ENCODE measurements at regions not wholly inside any gene's neighbourhood (a gene's known extent, or its start where the extent isn't known, plus 50 kb on each side); places are given as distances from the start of the nearest gene placed in this dataset.

- Mint-ChIP-seq H3K4me1 (peaks cover 16% of the 10 kb centered on the region), H3K4me3 (no peak overlapping the region), H3K9me3 (no peaks in the 10 kb centered on the region), H3K27ac (no peak overlapping the region), H3K36me3 (ENCODE audit: low read depth) (no peaks in the 10 kb centered on the region), H3K27me3 (peaks cover 36% of the 10 kb centered on the region)
- ChIA-PET CTCF (interaction anchor here (1.6 kb wide), 1 partner anchor 84 kb away, joined by 3 read pairs; no protein-coding TSS in a partner anchor), POLR2A (no interaction called here)
- no peak for DNase-seq
Observed at GRCh38 chr15:88707771-88708654, 69.2 kb downstream of the ISG20 start.

- Mint-ChIP-seq H3K9me3 (no peaks in the 10 kb centered on the region), H3K4me1 (peaks cover 16% of the 10 kb centered on the region), H3K27ac (no peak overlapping the region), H3K27me3 (peaks cover 33% of the 10 kb centered on the region), H3K4me3 (no peak overlapping the region), H3K36me3 (ENCODE audit: low read depth) (no peaks in the 10 kb centered on the region)
- ChIA-PET POLR2A (no interaction called here), CTCF (interaction anchor here (1.6 kb wide), 1 partner anchor 84 kb away, joined by 3 read pairs; no protein-coding TSS in a partner anchor)
- DNase-seq, result no peak
Observed at GRCh38 chr15:88708655-88709054, 69.8 kb downstream of the ISG20 start.

DNA sequence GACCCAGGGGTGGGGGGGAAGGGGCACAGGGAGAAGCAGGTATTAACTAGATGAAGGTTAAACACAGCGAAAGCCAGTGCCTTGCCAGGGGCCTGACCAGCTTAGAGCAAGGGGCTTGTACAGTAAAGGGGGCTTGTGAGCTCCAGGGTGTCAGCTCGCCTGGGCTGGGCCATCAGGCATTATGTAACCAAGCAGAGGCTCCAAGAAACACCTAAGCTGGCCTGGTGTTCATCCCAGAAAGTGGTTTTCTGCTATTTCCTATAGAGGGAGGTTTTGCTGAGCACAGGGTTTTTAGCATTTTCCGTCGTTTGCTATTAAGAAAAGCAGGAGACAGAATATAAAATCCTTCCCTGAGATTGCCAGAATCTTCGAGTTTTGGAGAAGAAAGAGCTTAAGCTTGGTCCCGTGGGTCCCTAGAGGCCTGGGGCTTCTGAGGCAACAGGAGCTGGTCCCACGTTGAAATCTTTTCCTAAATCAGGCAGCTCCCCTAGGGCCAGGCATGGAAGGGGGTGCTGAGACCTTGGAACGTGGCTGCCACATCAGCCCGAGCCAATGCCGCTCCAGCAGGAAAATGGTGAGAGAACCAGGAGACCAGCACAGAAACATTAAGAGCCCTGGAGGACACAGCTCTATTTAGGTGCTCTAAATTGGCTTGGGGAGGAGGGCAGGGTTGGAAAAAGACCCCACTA, 71.4 kb downstream of the ISG20 start:
- H3K27me3 Mint-ChIP-seq, result peaks cover 21% of the 10 kb centered on the region
- ChIA-PET POLR2A (no interaction called here), CTCF (no interaction called here)
- no peaks in the 10 kb centered on the region for H3K9me3 Mint-ChIP-seq
- no peak for DNase-seq
- no peaks in the 10 kb centered on the region for H3K36me3 Mint-ChIP-seq (ENCODE audit: low read depth)
- no peak overlapping the region for H3K4me3 Mint-ChIP-seq
- peaks cover 5% of the 10 kb centered on the region for H3K4me1 Mint-ChIP-seq
- no peak overlapping the region for H3K27ac Mint-ChIP-seq

DNA sequence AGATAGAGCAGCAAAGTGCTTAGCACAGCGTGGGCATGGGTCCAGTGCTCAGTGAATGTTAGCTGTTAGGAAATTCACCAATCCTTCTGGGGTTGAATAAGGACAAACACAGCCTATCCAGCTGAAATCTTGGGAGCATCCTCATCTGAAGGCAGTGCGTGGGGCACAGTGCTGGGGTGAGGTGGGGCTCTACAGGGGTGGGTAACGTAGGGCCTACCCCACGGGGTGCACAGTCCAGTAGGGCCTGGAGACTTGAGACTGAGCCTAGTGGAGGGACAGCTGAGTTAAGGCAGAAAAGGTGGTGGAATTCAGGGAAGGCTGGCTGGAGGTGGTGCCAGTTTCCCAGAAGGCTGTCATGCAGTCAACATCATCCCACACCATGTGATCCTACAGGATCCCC, 73.0 kb downstream of the ISG20 start:
- Mint-ChIP-seq H3K36me3 (ENCODE audit: low read depth) (no peaks in the 10 kb centered on the region), H3K27ac (no peak overlapping the region), H3K27me3 (peaks cover 10% of the 10 kb centered on the region), H3K9me3 (no peaks in the 10 kb centered on the region), H3K4me3 (no peak overlapping the region), H3K4me1 (no peaks in the 10 kb centered on the region)
- CTCF ChIA-PET, result no interaction called here
- no peak for DNase-seq
- POLR2A ChIA-PET, result no interaction called here

DNA sequence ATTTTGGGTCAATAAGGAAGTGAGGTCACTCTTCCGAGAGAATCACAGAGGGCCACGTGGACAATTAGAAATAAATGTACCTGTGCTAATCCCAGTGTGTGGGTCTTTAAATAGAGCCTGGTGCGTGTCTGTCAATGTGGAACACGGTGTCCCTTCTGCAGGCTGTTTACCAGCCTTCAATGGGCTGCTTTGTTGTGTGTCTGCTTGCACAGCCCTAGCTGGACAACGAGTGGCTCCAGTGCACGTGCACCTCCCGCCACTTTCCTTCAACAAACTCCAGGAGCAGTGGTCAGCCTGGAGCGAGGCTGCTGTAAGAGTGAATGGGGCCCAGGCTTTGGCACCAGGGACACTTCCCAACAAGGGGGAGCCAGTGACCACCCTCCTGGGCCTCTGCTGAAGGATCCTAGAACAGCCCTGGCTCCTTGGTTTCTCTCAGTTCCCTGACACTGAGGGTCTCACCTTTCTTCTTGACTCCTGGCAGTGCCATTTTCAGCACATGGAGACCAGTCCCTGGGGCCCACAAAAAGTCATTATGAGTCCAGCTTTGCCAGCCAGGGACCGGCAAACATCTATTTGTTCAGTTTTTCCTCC, 76.1 kb downstream of the ISG20 start:
- Mint-ChIP-seq H3K9me3 (no peaks in the 10 kb centered on the region), H3K27me3 (no peaks in the 10 kb centered on the region), H3K4me1 (no peaks in the 10 kb centered on the region), H3K27ac (no peak overlapping the region), H3K4me3 (no peak overlapping the region), H3K36me3 (ENCODE audit: low read depth) (no peaks in the 10 kb centered on the region)
- DNase-seq, result no peak
- ChIA-PET POLR2A (interaction anchor here (0.6 kb wide), 1 partner anchor 59 kb away, joined by 5 read pairs; no protein-coding TSS in a partner anchor), CTCF (no interaction called here)

- ChIA-PET POLR2A (no interaction called here), CTCF (no interaction called here)
- H3K36me3 Mint-ChIP-seq (ENCODE audit: low read depth), result no peaks in the 10 kb centered on the region
- no peaks in the 10 kb centered on the region for H3K27me3 Mint-ChIP-seq
- no peak overlapping the region for H3K27ac Mint-ChIP-seq
- H3K4me1 Mint-ChIP-seq, result no peaks in the 10 kb centered on the region
- no peak for DNase-seq
- no peaks in the 10 kb centered on the region for H3K9me3 Mint-ChIP-seq
- H3K4me3 Mint-ChIP-seq, result no peak overlapping the region
Observed at GRCh38 chr15:88716543-88717381, 77.9 kb downstream of the ISG20 start.

- CTCF ChIA-PET, result no interaction called here
- Mint-ChIP-seq H3K36me3 (ENCODE audit: low read depth) (no peaks in the 10 kb centered on the region), H3K9me3 (no peaks in the 10 kb centered on the region), H3K27ac (no peak overlapping the region), H3K4me3 (no peak overlapping the region), H3K4me1 (no peaks in the 10 kb centered on the region), H3K27me3 (no peaks in the 10 kb centered on the region)
- POLR2A ChIA-PET, result no interaction called here
- DNase-seq, result no peak
Observed at GRCh38 chr15:88717382-88718031, 78.7 kb downstream of the ISG20 start.

GRCh38 chr15:88718731-88719130, 79.9 kb downstream of the ISG20 start:
- Mint-ChIP-seq H3K4me3 (no peak overlapping the region), H3K36me3 (ENCODE audit: low read depth) (no peaks in the 10 kb centered on the region), H3K27me3 (no peaks in the 10 kb centered on the region), H3K27ac (no peak overlapping the region), H3K9me3 (no peaks in the 10 kb centered on the region), H3K4me1 (no peaks in the 10 kb centered on the region)
- no peak for DNase-seq
- CTCF ChIA-PET, result no interaction called here
- POLR2A ChIA-PET, result no interaction called here

DNA sequence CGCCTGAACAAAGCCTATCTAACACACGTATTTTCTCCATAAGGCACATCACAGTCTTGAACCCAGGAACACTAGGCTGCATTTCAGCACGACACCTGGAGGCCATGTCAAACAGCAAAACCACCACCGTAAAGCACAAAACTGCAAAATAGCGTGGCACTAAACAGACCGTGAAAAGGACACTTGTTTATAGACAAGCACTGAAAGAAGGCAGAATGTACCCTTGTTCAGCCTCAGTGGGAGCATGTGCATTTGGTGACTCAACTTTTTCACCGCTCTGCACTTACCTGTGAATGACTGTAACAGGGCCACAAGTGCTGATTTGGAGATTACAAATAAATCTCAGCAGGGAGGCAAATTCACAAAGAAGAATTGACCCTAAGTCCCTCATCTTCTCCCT, 80.8 kb downstream of the ISG20 start:
- Mint-ChIP-seq H3K9me3 (no peaks in the 10 kb centered on the region), H3K27me3 (no peaks in the 10 kb centered on the region), H3K36me3 (ENCODE audit: low read depth) (no peaks in the 10 kb centered on the region), H3K27ac (no peak overlapping the region), H3K4me1 (no peaks in the 10 kb centered on the region), H3K4me3 (no peak overlapping the region)
- DNase-seq, result no peak
- POLR2A ChIA-PET, result no interaction called here
- CTCF ChIA-PET, result no interaction called here

- Mint-ChIP-seq H3K27me3 (peaks cover 5% of the 10 kb centered on the region), H3K9me3 (no peaks in the 10 kb centered on the region), H3K36me3 (ENCODE audit: low read depth) (no peaks in the 10 kb centered on the region), H3K27ac (no peak overlapping the region), H3K4me1 (no peaks in the 10 kb centered on the region), H3K4me3 (no peak overlapping the region)
- ChIA-PET CTCF (interaction anchor here (0.6 to 0.7 kb wide), 2 partner anchors 15 to 561 kb away, joined by 3 read pairs; no protein-coding TSS in a partner anchor), POLR2A (no interaction called here)
- no peak for DNase-seq
Observed at GRCh38 chr15:88725305-88726210, 77.7 kb upstream of the ACAN start.

DNA sequence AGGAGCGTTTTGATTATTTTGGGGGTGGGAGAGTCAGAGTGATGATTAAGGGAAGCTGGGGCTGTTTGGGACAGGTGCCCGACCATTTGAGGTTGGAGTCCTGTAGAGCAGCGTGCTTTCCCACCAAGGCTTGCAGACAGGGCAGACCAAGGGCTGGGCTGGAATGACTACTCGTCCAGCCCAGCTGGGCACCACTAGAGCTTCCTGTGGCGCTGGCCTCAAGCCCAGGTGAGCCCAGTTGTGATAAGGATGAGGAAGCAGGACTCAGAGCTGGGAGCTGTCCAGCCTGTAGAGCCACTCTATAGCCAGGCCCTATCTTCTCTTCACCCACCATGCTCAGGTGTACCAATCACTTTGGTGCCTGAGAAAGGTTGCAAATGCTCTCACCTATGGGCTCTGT, 75.8 kb upstream of the ACAN start:
- POLR2A ChIA-PET, result no interaction called here
- no peak for DNase-seq

GRCh38 chr15:88729581-88729980, 73.7 kb upstream of the ACAN start:
- Mint-ChIP-seq H3K9me3 (no peaks in the 10 kb centered on the region), H3K36me3 (ENCODE audit: low read depth) (no peaks in the 10 kb centered on the region), H3K4me1 (no peaks in the 10 kb centered on the region), H3K4me3 (no peak overlapping the region), H3K27me3 (peaks cover 10% of the 10 kb centered on the region), H3K27ac (no peak overlapping the region)
- no peak for DNase-seq
- POLR2A ChIA-PET, result no interaction called here
- CTCF ChIA-PET, result no interaction called here

More for the DNA sequence above, 75.8 kb upstream of the ACAN start:
- Mint-ChIP-seq H3K27me3 (peaks cover 5% of the 10 kb centered on the region), H3K9me3 (no peaks in the 10 kb centered on the region), H3K4me1 (no peaks in the 10 kb centered on the region), H3K36me3 (ENCODE audit: low read depth) (no peaks in the 10 kb centered on the region), H3K27ac (no peak overlapping the region), H3K4me3 (no peak overlapping the region)
- CTCF ChIA-PET, result no interaction called here

Measured in activated CD4-positive, alpha-beta T cell treated with anti-CD3 and anti-CD28 coated beads, Interleukin-2, amount 10 ng/mL, durations not matched to agents 7 days and 5 days (primary cell).